ENCODE measurements at regions not wholly inside any gene's neighbourhood (a gene's known extent, or its start where the extent isn't known, plus 50 kb on each side); places are given as distances from the start of the nearest gene placed in this dataset.

DNA sequence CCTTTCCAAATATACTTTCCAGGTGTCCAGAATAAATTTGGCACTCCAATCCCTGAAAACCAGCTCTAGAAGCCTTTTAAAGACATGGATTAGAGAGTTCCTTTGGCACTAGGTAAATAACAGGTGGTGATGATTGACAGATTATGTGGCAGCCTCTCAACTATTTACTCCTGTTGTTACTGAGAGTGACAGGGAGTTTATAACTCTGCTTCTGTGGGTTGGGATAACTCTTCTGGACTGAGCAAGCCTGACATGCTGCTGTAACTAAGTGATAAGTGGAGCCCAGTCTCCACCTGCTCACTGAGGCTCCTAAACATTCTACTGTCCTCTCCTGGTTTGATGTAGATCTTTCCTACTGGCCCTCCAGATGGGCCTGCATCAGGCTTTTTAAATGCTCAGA lies 693.2 kb upstream of the FTMT start:
- Histone ChIP-seq H4K8ac (ENCODE audit: low read depth in 2 of 2, low read length in 2 of 2) (no peak overlapping the region), H2BK15ac (ENCODE audit: low read depth, low read length) (no peak overlapping the region)
- BruUV-seq (replicated peaks), result no TSS peak

More for the DNA sequence above, 693.2 kb upstream of the FTMT start:
- Histone ChIP-seq H2BK5ac (ENCODE audit: low read depth, low read length, poor library complexity, severe bottlenecking) (no peak overlapping the region), H4K91ac (ENCODE audit: insufficient read depth, low read depth, low read length) (no peak overlapping the region), H3K56ac (ENCODE audit: extremely low read depth, insufficient read depth, low read length) (no peak overlapping the region), H3K4me2 (ENCODE audit: low read depth, low read length) (no peak overlapping the region), H3K4ac (ENCODE audit: low read depth, low read length) (no peak overlapping the region), H3K27me3 (ENCODE audit: control insufficient read depth, insufficient read depth, low read length) (no peaks in the 10 kb centered on the region), H3K4me1 (ENCODE audit: control insufficient read depth, insufficient read depth, low read length) (no peaks in the 10 kb centered on the region), H3K23ac (ENCODE audit: low read depth, low read length) (no peak overlapping the region), H3K9me1 (ENCODE audit: insufficient read depth, low read length) (no peaks in the 10 kb centered on the region), H3K27ac (ENCODE audit: insufficient read depth, low read length) (no peak overlapping the region), H2BK120ac (ENCODE audit: low read depth, low read length) (no peak overlapping the region), H2AK9ac (replicated peaks; ENCODE audit: low read depth, low read length, poor library complexity) (no peak overlapping the region), H3K9me3 (ENCODE audit: control insufficient read depth, insufficient read depth, low read length) (no peaks in the 10 kb centered on the region), H4K5ac (ENCODE audit: low read depth, low read length) (no peak overlapping the region), H3K18ac (ENCODE audit: low read depth, low read length) (no peak overlapping the region), H3K14ac (replicated peaks; ENCODE audit: low read depth, low read length) (no peak overlapping the region), H2AK5ac (ENCODE audit: low read depth, low read length) (no peak overlapping the region), H3K79me1 (ENCODE audit: low read depth in 1 of 2, low read length in 2 of 2) (no peaks in the 10 kb centered on the region), H2AFZ (replicated peaks; ENCODE audit: low read length, poor library complexity) (no peak overlapping the region), H2BK20ac (ENCODE audit: low read depth, low read length) (no peak overlapping the region), H3K9ac (ENCODE audit: low read depth, low read length) (no peak overlapping the region), H3K36me3 (ENCODE audit: control insufficient read depth, insufficient read depth, low read length) (no peaks in the 10 kb centered on the region), H3K4me3 (ENCODE audit: insufficient read depth, low read depth, low read length) (no peak overlapping the region), H4K20me1 (ENCODE audit: insufficient read depth, low read length) (no peaks in the 10 kb centered on the region)
- ATAC-seq (ENCODE audit: low read depth) (no peak), DNase-seq (no peak)
- in situ Hi-C loops (cut with MboI; ENCODE audit: low sequenced_read_pairs), result no loop called here
- TF ChIP-seq, protein P1, sequence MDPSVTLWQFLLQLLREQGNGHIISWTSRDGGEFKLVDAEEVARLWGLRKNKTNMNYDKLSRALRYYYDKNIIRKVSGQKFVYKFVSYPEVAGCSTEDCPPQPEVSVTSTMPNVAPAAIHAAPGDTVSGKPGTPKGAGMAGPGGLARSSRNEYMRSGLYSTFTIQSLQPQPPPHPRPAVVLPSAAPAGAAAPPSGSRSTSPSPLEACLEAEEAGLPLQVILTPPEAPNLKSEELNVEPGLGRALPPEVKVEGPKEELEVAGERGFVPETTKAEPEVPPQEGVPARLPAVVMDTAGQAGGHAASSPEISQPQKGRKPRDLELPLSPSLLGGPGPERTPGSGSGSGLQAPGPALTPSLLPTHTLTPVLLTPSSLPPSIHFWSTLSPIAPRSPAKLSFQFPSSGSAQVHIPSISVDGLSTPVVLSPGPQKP (IDR thresholded peaks at IDR 0.05; ENCODE audit: borderline replicate concordance, low read depth, low read length), result no peak
- TF ChIP-seq SMC3 (IDR thresholded peaks at IDR 0.05; ENCODE audit: low read depth, low read length), result no peak
- TF ChIP-seq FOS (IDR thresholded peaks at IDR 0.05; ENCODE audit: low read depth, low read length), result no peak
- no peak for TF ChIP-seq RFX5 (IDR thresholded peaks at IDR 0.05; ENCODE audit: low read depth, low read length)
- no peak for TF ChIP-seq RAD21 (IDR thresholded peaks at IDR 0.05; ENCODE audit: low read length)
- TF ChIP-seq POLR2A (IDR thresholded peaks at IDR 0.05; ENCODE audit: low read depth, low read length), result no peak
- no peak for TF ChIP-seq BHLHE40 (IDR thresholded peaks at IDR 0.05; ENCODE audit: low read depth, low read length)
- no peak for TF ChIP-seq MXI1 (IDR thresholded peaks at IDR 0.05; ENCODE audit: borderline replicate concordance, low read depth, low read length)
- TF ChIP-seq, protein P2, sequence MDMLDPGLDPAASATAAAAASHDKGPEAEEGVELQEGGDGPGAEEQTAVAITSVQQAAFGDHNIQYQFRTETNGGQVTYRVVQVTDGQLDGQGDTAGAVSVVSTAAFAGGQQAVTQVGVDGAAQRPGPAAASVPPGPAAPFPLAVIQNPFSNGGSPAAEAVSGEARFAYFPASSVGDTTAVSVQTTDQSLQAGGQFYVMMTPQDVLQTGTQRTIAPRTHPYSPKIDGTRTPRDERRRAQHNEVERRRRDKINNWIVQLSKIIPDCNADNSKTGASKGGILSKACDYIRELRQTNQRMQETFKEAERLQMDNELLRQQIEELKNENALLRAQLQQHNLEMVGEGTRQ (IDR thresholded peaks at IDR 0.05; ENCODE audit: low read depth, low read length), result no peak
- no peak for TF ChIP-seq MAFK (IDR thresholded peaks at IDR 0.05; ENCODE audit: low read depth, low read length)
- TF ChIP-seq MAZ (IDR thresholded peaks at IDR 0.05; ENCODE audit: borderline replicate concordance, low read depth, low read length), result no peak
- no peak for TF ChIP-seq NFE2L2 (IDR thresholded peaks at IDR 0.05; ENCODE audit: low read depth, low read length)
- TF ChIP-seq CEBPB (IDR thresholded peaks at IDR 0.05; ENCODE audit: low read depth, low read length), result no peak
- ChIA-PET CTCF (no interaction called here), POLR2A (ENCODE audit: unreplicated experiment) (no interaction called here)
- dilution Hi-C loops (cut with HindIII; ENCODE audit: low sequenced_read_pairs, unreplicated experiment), result no loop called here
- intact Hi-C loops (cut with micrococcal nuclease), result no loop called here

All from IMR-90 (cell line).